ENCODE measurements at regions not wholly inside any gene's neighbourhood (a gene's known extent, or its start where the extent isn't known, plus 50 kb on each side); places are given as distances from the start of the nearest gene placed in this dataset.
"Not testable (repeated sequence)": the region's sequence is repeated elsewhere in the genome, so short reads cannot be mapped to it uniquely, and the experiment has no call there.

GRCh38 chr10:2918489-2918888 is 148.9 kb upstream of the PFKP start:
- DNase-seq = no peak

- no peak for DNase-seq
Observed at GRCh38 chr10:2917926-2918325, 149.4 kb upstream of the PFKP start.

- no peak for DNase-seq
Observed at GRCh38 chr10:2915412-2915811, 151.9 kb upstream of the PFKP start.

GRCh38 chr10:2914741-2915140 is 152.6 kb upstream of the PFKP start:
- DNase-seq = no peak

GRCh38 chr10:2913474-2913873 is 153.9 kb upstream of the PFKP start:
- DNase-seq = no peak

GRCh38 chr10:2910656-2911055 is 156.7 kb upstream of the PFKP start:
- no peak for DNase-seq

- DNase-seq = no peak
Observed at GRCh38 chr10:2909921-2910320, 157.4 kb upstream of the PFKP start.

GRCh38 chr10:2908851-2909630 is 158.3 kb upstream of the PFKP start:
- peak; percentile 2 for DNase-seq

- DNase-seq = no peak
Observed at GRCh38 chr10:2906974-2907373, 160.4 kb upstream of the PFKP start.

GRCh38 chr10:2905851-2906250 is 161.5 kb upstream of the PFKP start:
- no peak for DNase-seq

- no peak for DNase-seq
Observed at GRCh38 chr10:2900530-2900929, 166.8 kb upstream of the PFKP start.

GRCh38 chr10:2899246-2899951 is 167.9 kb upstream of the PFKP start:
- DNase-seq = no peak

GRCh38 chr10:2898509-2898860 is 168.9 kb upstream of the PFKP start:
- no peak for DNase-seq

- no peak for DNase-seq
Observed at GRCh38 chr10:2897619-2898508, 169.5 kb upstream of the PFKP start.

- not testable (repeated sequence) for DNase-seq
Observed at GRCh38 chr10:2896334-2896733, 171.0 kb upstream of the PFKP start.

GRCh38 chr10:2895594-2896196 is 171.7 kb upstream of the PFKP start:
- DNase-seq = no peak

GRCh38 chr10:2893991-2894390 is 173.4 kb upstream of the PFKP start:
- no peak for DNase-seq

GRCh38 chr10:2893158-2893845 is 174.0 kb upstream of the PFKP start:
- DNase-seq = no peak

- DNase-seq = no peak
Observed at GRCh38 chr10:2891770-2892124, 175.6 kb upstream of the PFKP start.

GRCh38 chr10:2891073-2891769 is 176.1 kb upstream of the PFKP start:
- DNase-seq = no peak

GRCh38 chr10:2890093-2890492 is 177.3 kb upstream of the PFKP start:
- no peak for DNase-seq

- no peak for DNase-seq
Observed at GRCh38 chr10:2888403-2889004, 178.8 kb upstream of the PFKP start.

All from activated effector memory CD4-positive, alpha-beta T cell treated with Interleukin-2 at 50 U/mL for 16 hours (primary cell).